ENCODE measurements at regions not wholly inside any gene's neighbourhood (a gene's known extent, or its start where the extent isn't known, plus 50 kb on each side); places are given as distances from the start of the nearest gene placed in this dataset.

DNA sequence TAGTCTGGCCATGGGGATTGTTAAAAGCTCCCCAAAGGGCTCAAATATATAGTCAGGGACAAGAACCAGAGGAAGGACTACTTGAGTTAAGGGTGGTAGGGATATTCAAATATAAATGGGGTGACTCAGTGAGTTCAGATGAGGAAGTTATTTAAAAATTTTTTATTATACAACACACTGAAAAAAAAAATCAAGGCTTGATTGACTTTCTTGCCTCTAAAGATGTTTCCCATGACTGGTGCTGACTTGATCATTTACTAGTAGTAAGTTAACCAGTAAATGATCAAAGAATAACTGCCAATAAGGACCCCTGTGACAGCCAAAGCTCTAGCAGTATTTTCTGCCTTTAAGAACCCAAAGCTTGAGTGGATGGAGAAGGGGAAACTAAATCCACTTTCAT is 357.6 kb upstream of the NR5A2 start:
- no peak for DNase-seq

DNA sequence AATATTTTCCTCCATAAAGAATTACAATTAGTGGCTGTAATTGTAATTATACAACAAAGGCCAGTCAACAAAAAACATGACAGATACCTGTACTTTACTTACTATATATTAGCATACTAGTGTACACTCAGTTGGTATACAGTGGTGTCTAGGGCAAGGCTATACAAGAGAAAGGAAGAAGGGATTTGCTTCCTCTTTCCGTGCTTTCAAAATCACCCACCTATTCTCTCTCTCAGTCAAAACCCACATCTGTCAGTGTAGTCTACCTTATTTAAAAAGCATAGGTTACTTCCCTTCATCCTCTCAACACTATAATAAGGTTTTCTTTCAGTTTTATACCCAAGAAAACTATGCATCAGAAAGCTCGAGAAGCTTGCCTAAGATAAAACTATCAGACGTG is 355.8 kb upstream of the NR5A2 start:
- no peak for DNase-seq

GRCh38 chr1:199675937-199676336 is 351.6 kb upstream of the NR5A2 start:
- DNase-seq, result no peak

GRCh38 chr1:199678771-199679170 is 348.7 kb upstream of the NR5A2 start:
- DNase-seq, result no peak

GRCh38 chr1:199682081-199682480 is 345.4 kb upstream of the NR5A2 start:
- DNase-seq, result no peak

- DNase-seq, result no peak
Observed at GRCh38 chr1:199684686-199685273, 342.7 kb upstream of the NR5A2 start.

DNA sequence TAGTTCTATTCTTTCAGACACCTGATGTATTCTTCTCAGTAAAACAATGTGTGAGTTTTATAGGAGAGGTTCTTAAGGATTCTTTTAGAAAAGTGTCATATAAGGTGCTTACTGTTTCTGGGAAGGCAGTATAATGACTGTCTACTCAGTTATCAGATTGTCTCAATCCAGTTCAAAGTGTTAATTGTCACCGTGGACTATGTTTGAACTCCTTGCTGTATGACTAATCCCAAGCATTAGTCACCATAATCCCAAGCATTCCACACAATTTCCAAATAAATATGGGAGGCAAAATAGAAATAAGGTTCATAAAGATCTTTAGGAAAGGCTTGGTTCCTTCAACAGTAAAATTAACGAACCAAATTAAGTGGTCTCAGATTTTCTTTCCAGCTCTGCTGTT is 342.1 kb upstream of the NR5A2 start:
- DNase-seq, result no peak

GRCh38 chr1:199687321-199687720 is 340.2 kb upstream of the NR5A2 start:
- DNase-seq, result no peak

- no peak for DNase-seq
Observed at GRCh38 chr1:199688133-199688676, 339.3 kb upstream of the NR5A2 start.

DNA sequence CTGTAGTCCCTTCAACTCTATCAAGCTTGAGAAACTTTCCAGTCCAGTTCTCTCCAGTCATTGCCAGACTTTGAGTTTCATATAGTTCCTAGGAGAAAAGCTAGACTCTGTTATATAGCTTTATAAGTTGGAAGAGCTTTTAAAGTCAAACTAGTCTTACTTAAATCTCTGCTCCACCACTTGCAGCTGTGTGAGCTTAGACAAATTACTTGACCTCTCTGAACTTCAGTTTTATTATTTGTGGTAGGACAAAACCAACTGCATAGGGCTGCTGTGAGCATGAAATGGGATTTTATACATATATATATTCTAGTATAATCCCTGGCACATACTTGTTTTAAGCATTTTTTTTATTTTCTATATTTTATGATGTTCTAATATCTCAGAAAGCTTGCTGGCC is 338.7 kb upstream of the NR5A2 start:
- DNase-seq, result no peak

GRCh38 chr1:199690496-199690895 is 337.0 kb upstream of the NR5A2 start:
- DNase-seq, result no peak

- DNase-seq, result no peak
Observed at GRCh38 chr1:199691540-199691939, 336.0 kb upstream of the NR5A2 start.

- DNase-seq, result no peak
Observed at GRCh38 chr1:199693724-199694123, 333.8 kb upstream of the NR5A2 start.

DNA sequence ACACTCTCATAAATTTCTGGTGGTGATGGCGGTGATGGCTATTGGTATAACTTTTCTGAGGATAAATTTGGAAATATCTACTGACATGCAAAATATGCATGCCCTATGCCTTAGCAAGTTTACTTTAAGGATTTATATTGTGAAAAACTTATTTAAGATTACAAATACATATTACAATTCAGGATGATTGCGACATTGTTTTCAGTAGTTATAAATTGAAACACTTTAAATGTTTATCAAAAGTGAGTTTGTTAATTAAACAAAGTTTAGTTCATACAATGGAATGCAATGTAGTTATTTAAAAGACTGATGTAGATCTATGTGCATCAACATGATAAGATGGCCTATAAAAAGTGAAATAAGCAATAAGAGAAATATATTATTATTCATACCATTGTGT is 331.3 kb upstream of the NR5A2 start:
- no peak for DNase-seq

DNA sequence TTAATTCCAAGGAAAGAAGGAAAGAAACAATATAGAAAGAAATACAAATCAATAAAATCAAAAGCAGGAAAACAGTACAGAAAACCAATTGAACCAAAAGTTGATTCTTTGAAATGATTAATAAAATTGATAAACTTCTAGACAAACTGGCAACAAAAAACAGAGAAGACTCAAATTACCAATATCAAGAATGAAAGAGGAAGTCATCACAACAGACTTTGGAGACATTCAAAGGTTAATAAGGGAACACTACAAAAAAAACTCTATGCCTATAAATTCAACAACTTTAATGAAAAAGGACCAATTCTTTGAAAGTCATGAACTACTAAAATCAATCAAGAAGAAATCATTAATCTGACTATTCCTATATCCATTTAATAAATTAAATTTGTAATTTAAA is 329.3 kb upstream of the NR5A2 start:
- DNase-seq, result no peak

- DNase-seq, result no peak
Observed at GRCh38 chr1:199700551-199700950, 327.0 kb upstream of the NR5A2 start.

GRCh38 chr1:199701726-199702125 is 325.8 kb upstream of the NR5A2 start:
- no peak for DNase-seq

DNA sequence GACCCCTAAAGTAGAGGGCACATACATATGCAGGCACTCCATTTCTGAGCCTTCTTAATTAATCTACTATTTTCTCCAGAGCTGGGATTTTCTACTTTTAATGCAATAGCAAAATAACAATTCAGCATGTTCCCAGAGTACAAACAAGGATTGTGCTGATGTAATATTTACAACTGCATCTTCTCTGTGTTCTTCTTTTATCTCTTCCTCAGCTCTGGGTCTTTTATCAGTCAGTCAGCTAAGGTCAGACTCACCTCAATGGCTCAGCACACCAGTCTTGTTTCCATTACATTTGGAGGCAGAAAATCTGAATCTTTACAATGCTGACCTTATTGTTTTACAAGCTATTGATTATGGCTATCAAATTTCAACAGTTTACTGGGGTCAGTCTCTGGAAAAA is 323.3 kb upstream of the NR5A2 start:
- no peak for DNase-seq

GRCh38 chr1:199705825-199706224 is 321.7 kb upstream of the NR5A2 start:
- no peak for DNase-seq

GRCh38 chr1:199706826-199707606 is 320.5 kb upstream of the NR5A2 start:
- no peak for DNase-seq

DNA sequence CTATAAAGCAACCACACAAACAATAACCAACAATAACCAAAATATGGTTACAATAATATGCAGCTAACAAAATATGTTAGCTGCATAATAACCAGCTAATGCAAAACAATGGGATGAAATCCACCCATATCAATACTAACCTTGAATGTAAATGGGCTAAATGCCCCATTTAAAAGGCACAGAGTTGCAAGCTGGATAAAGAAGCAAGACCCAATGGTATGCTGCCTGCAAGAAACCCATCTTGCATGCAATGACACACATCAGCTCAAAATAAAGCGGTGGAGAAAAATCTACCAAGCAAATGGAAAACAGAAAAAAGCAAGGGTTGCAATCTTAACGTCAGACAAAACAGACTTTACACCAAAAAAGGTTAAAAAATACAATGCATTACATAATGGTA is 316.5 kb upstream of the NR5A2 start:
- no peak for DNase-seq

DNA sequence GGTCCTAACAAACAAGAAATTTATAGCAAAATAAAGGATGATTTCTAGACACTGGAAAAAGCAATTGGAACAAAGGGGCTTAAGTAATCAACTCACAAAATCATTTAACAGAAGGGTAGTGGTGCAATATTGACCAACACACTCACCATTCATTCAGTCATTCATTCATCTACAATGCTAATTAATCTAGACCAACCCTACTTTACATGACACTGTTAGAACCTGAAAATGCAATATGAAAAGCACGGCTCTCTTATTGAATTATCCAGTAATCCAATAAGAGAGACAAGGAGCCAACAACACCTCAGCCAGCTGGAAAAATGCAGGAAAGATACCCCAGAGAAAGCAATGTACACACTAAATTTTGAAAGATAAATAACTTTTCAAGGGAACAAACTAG is 310.8 kb upstream of the NR5A2 start:
- DNase-seq, result no peak

DNA sequence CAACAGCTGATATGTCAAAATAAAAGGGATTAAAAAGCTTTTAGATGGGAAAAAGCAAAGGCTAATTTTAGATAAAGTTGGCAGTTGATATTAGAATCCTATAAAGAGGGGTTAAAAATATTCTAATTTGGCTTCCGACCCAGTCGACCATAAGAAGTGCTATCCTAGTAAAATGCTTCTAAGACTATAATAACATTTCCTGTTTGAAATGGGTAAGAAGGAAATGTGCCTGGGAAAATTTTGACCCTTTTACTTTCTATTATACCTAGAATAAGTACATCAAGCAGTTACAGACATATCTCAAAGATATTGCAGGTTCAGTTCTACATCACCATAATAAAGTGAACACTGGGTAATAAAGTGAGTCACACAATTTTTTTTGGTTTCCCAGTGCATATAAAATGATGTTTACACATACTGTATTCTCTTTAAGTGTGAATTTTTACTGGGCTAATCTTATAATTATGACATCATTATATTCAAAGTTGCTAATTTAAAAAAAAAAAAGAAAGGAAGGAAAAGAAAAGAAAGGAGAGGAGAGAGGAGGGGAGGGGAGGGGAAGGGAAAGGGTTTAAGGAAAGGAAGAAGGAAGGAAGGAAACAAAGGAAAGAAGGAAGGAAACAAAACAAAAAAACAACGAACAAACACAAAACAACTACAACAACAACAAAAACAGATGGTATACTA is 308.2 kb upstream of the NR5A2 start:
- DNase-seq, result no peak

DNA sequence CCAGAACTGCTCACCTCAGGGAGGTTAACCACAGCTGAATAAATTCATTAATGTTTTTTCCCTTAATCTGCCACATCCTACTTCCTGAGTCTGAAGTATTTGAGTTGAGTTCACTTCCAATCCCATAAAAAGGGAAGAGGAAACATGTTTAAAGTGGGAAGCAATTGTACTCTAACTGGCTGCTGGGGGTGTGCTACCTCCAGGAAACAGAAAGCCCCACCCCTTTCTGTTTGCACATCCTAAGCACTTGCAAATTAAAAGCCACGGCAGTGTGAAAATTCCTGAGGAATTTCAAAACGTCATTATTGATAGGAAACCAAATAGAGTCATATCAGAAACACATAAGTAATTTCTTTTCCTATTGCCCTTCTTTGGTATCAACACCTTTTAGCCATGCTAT is 307.0 kb upstream of the NR5A2 start:
- no peak for DNase-seq

Data from stimulated activated CD4-positive, alpha-beta T cell treated with anti-CD3 and anti-CD28 coated beads, Interleukin-4, amount 100 ng/mL, for 4 hours (primary cell).